ENCODE measurements at regions not wholly inside any gene's neighbourhood (a gene's known extent, or its start where the extent isn't known, plus 50 kb on each side); places are given as distances from the start of the nearest gene placed in this dataset.

DNA sequence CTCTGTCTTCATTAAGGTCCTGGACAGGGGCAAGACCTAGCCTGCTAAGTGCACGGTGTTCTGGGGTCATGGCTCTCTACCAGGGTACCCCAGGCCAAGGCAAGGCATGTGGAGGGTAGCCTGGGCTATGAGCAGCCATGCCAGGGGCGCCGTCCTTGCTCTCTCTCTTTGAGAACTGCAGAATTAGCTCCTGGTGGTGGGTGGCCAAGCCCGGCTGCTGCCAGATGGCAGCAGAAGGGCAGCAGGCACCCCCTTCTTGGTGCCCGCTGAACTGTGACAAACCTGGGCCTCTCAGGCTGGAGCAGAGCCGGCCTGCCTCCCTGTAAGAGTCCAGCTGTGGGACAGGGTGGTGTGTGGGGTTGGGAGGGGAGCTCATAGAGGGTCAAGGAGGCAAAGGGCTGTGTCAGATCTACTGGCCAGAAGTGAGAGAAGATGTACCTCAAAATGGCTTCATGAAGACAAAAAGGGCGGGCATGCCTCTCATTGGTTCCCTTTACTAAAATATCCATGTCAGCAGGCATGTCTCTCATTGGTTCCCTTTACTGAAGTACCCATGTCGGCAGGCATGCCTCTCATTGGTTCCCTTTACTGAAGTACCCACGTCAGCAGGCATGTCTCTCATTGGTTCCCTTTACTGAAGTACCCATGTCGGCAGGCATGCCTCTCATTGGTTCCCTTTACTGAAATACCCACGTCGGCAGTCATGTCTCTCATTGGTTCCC lies 81.7 kb upstream of the SDK2 start:
- 85 to 93% methylated on average over 9 to 11 of the region's 12 CpGs for WGBS, 2 donors

DNA sequence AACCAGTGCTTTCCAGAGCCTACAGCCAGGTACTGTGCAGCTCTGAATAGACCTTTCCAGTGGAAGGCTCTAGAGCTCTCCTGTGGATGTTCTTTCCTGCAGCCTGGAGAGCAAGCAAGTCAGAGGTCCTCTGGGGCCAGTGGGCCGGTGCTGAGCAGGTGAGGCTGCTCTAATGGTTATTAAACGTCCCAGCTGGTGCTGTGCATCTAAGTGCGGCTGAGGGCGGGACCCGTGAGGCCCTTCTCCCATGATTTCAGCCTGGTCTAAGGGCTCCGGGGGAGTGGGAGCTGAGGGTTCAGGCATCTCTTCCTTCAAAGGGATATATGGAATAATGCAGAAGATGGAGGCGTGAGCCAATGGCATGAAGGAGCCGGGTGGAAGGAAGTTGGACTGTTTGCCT lies 83.7 kb upstream of the SDK2 start:
- TF ChIP-seq, protein P1, sequence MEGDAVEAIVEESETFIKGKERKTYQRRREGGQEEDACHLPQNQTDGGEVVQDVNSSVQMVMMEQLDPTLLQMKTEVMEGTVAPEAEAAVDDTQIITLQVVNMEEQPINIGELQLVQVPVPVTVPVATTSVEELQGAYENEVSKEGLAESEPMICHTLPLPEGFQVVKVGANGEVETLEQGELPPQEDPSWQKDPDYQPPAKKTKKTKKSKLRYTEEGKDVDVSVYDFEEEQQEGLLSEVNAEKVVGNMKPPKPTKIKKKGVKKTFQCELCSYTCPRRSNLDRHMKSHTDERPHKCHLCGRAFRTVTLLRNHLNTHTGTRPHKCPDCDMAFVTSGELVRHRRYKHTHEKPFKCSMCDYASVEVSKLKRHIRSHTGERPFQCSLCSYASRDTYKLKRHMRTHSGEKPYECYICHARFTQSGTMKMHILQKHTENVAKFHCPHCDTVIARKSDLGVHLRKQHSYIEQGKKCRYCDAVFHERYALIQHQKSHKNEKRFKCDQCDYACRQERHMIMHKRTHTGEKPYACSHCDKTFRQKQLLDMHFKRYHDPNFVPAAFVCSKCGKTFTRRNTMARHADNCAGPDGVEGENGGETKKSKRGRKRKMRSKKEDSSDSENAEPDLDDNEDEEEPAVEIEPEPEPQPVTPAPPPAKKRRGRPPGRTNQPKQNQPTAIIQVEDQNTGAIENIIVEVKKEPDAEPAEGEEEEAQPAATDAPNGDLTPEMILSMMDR (IDR thresholded peaks at IDR 0.05): no peak
- TF ChIP-seq POLR2A (IDR thresholded peaks at IDR 0.05) (no peak), EP300 (IDR thresholded peaks at IDR 0.05) (no peak)
- Histone ChIP-seq H3K36me3 (no peaks in the 10 kb centered on the region), H3K27ac (no peak overlapping the region), H3K27me3 (no peaks in the 10 kb centered on the region), H3K9me3 (peaks cover 0 to 17% (median 0%) of the 10 kb centered on the region in 4 donors), H3K4me3 (no peak overlapping the region), H3K4me1 (no peaks in the 10 kb centered on the region)
- DNase-seq (ENCODE audit: low spot score in 2 of 2): no peak
- 80 to 81% methylated on average over 8 of the region's 8 CpGs for WGBS, 2 donors

More for the DNA sequence above, 81.7 kb upstream of the SDK2 start:
- H3K4me1 ChIP-seq: no peaks in the 10 kb centered on the region
- H3K27ac ChIP-seq: no peak overlapping the region
- no peaks in the 10 kb centered on the region for H3K36me3 ChIP-seq
- no peak overlapping the region for H3K4me3 ChIP-seq
- peaks cover 0 to 9% (median 0%) of the 10 kb centered on the region in 4 donors for H3K9me3 ChIP-seq
- DNase-seq (ENCODE audit: low spot score in 2 of 2): no peak
- H3K27me3 ChIP-seq: no peaks in the 10 kb centered on the region
- TF ChIP-seq POLR2A (IDR thresholded peaks at IDR 0.05): no peak
- TF ChIP-seq EP300 (IDR thresholded peaks at IDR 0.05): no peak
- TF ChIP-seq, protein P1 (IDR thresholded peaks at IDR 0.05): no peak

DNA sequence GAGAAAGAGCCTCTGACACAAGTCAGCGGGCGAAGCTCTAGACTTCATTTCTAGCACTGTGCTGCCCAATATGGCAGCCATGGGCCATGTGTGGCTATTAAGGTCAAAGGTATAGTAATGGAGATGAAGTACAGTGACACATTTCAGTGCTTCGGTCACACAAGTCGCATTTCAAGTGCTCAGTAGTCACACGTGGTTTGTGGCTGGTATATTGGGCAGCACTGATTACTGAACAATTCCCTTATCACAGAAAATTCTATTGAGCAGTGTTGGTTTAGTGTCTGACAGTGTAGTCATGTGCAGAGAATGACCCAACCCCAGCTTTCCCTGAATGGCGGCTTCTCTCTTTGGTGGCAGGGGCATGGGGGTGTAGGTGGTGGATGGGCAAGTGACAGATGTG lies 84.9 kb upstream of the SDK2 start:
- TF ChIP-seq POLR2A (IDR thresholded peaks at IDR 0.05) (no peak), EP300 (IDR thresholded peaks at IDR 0.05) (no peak)
- TF ChIP-seq, protein P1 (IDR thresholded peaks at IDR 0.05): no peak
- Histone ChIP-seq H3K27ac (no peak overlapping the region), H3K4me1 (no peaks in the 10 kb centered on the region), H3K27me3 (no peaks in the 10 kb centered on the region), H3K36me3 (no peaks in the 10 kb centered on the region), H3K9me3 (peaks cover 0 to 17% (median 0%) of the 10 kb centered on the region in 4 donors), H3K4me3 (no peak overlapping the region)
- DNase-seq (ENCODE audit: low spot score in 2 of 2): no peak
- WGBS, 2 donors: 83 to 94% methylated on average over 6 of the region's 6 CpGs

DNA sequence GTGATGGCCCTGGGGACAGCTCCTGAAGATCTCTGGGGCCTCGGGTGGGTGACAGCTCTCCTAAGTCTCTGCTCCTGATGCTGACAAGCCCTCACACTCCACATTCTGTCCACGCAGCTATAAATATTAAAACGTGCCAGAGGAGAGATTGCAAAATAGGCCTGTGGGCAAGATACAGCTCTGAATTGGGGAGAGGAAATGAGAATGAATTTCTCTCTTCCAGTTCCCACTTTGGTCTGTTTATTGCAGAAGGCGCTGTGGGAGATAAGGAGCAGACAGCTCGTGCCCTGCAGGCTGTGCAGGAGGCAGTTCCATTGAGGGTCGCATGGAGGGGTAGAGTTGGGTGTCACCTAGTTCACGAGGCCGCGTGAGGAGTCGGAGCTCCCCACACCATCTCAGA lies 87.5 kb upstream of the SDK2 start:
- H3K36me3 ChIP-seq: no peaks in the 10 kb centered on the region
- TF ChIP-seq EP300 (IDR thresholded peaks at IDR 0.05) (peak in 1 of 2 donors; percentile 28), POLR2A (IDR thresholded peaks at IDR 0.05) (no peak)
- TF ChIP-seq, protein P1 (IDR thresholded peaks at IDR 0.05): no peak
- 65 to 75% methylated on average over 10 of the region's 10 CpGs for WGBS, 2 donors

DNA sequence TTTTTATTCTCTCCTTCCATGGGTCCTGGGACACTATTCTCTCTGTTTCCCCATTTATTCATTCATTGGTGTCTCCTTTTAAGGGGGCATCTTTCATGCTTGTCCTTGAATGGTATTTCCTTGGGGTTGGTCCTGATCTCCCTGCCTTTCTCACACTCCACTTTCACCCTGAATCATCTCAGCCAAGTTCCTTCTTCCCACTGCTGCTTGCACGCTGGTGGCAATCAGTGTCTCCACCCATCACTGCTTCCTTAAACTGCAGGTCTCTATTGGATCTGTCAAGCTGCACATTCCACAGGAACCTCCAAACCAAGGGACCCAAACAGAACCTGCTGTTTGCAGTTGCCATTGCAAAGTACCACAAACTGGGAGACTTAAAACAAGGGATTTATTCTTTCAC lies 89.3 kb upstream of the SDK2 start:
- H3K4me3 ChIP-seq: no peak overlapping the region
- no peak for TF ChIP-seq EP300 (IDR thresholded peaks at IDR 0.05)
- no peak for TF ChIP-seq POLR2A (IDR thresholded peaks at IDR 0.05)
- TF ChIP-seq, protein P1 (IDR thresholded peaks at IDR 0.05): no peak
- no peaks in the 10 kb centered on the region for H3K4me1 ChIP-seq
- peaks cover 0 to 17% (median 0%) of the 10 kb centered on the region in 4 donors for H3K9me3 ChIP-seq
- peaks cover 0 to 17% of the 10 kb centered on the region in 2 donors for H3K27me3 ChIP-seq
- H3K36me3 ChIP-seq: no peaks in the 10 kb centered on the region
- WGBS, 2 donors: 54 to 58% methylated on average over 1 of the region's 1 CpG
- H3K27ac ChIP-seq: no peak overlapping the region
- DNase-seq (ENCODE audit: low spot score in 2 of 2): no peak

More for the DNA sequence above, 87.5 kb upstream of the SDK2 start:
- Histone ChIP-seq H3K9me3 (peaks cover 0 to 17% (median 0%) of the 10 kb centered on the region in 4 donors), H3K4me3 (no peak overlapping the region), H3K27me3 (peaks cover 0 to 15% of the 10 kb centered on the region in 2 donors), H3K4me1 (no peaks in the 10 kb centered on the region), H3K27ac (no peak overlapping the region)
- no peak for DNase-seq (ENCODE audit: low spot score in 2 of 2)

Measured in tibial nerve (tissue), 4 donors.